ENCODE measurements at regions not wholly inside any gene's neighbourhood (a gene's known extent, or its start where the extent isn't known, plus 50 kb on each side); places are given as distances from the start of the nearest gene placed in this dataset.

DNA sequence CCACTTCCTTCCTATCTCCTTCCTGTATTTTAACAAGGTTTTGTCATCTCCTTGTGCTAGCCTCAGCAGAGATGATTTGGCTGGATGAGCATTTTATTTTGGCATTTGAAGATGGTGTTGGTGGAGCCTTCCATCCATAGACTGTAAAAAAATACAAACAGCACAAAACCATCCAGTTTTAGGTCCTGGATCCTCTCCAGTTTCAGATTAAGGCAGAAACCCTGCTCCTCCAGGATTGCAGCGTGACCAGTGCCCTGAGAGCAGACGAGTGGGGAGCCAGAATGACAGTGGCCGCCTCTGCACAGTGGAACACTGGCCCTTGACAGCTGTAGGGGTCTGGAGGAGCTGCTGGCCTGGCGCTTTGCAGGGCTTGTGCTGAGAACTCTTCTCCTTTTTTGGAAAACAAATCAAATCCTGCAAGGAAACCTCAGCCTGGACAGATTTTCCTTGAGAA lies 72.2 kb upstream of the GADD45A start:
- RAD21 ChIA-PET (ENCODE audit: unreplicated experiment), result no interaction called here
- TF ChIP-seq NRF1 (conservative IDR thresholded peaks at IDR 0.05; ENCODE audit: low read depth, low read length), result no peak
- TF ChIP-seq BMI1 (IDR thresholded peaks at IDR 0.05; ENCODE audit: borderline replicate concordance), result no peak
- TF ChIP-seq BACH1 (IDR thresholded peaks at IDR 0.05; ENCODE audit: borderline replicate concordance), result no peak
- no peak for TF ChIP-seq TCF3 (IDR thresholded peaks at IDR 0.05; ENCODE audit: borderline replicate concordance, insufficient read depth, low read depth, low read length)
- TF ChIP-seq, protein P1, sequence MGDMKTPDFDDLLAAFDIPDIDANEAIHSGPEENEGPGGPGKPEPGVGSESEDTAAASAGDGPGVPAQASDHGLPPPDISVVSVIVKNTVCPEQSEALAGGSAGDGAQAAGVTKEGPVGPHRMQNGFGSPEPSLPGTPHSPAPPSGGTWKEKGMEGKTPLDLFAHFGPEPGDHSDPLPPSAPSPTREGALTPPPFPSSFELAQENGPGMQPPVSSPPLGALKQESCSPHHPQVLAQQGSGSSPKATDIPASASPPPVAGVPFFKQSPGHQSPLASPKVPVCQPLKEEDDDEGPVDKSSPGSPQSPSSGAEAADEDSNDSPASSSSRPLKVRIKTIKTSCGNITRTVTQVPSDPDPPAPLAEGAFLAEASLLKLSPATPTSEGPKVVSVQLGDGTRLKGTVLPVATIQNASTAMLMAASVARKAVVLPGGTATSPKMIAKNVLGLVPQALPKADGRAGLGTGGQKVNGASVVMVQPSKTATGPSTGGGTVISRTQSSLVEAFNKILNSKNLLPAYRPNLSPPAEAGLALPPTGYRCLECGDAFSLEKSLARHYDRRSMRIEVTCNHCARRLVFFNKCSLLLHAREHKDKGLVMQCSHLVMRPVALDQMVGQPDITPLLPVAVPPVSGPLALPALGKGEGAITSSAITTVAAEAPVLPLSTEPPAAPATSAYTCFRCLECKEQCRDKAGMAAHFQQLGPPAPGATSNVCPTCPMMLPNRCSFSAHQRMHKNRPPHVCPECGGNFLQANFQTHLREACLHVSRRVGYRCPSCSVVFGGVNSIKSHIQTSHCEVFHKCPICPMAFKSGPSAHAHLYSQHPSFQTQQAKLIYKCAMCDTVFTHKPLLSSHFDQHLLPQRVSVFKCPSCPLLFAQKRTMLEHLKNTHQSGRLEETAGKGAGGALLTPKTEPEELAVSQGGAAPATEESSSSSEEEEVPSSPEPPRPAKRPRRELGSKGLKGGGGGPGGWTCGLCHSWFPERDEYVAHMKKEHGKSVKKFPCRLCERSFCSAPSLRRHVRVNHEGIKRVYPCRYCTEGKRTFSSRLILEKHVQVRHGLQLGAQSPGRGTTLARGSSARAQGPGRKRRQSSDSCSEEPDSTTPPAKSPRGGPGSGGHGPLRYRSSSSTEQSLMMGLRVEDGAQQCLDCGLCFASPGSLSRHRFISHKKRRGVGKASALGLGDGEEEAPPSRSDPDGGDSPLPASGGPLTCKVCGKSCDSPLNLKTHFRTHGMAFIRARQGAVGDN (IDR thresholded peaks at IDR 0.05), result no peak
- TF ChIP-seq NR2F1 (conservative IDR thresholded peaks at IDR 0.05), result no peak
- TF ChIP-seq SREBF1 (IDR thresholded peaks at IDR 0.05; ENCODE audit: low read length), result no peak
- TF ChIP-seq, protein P2, sequence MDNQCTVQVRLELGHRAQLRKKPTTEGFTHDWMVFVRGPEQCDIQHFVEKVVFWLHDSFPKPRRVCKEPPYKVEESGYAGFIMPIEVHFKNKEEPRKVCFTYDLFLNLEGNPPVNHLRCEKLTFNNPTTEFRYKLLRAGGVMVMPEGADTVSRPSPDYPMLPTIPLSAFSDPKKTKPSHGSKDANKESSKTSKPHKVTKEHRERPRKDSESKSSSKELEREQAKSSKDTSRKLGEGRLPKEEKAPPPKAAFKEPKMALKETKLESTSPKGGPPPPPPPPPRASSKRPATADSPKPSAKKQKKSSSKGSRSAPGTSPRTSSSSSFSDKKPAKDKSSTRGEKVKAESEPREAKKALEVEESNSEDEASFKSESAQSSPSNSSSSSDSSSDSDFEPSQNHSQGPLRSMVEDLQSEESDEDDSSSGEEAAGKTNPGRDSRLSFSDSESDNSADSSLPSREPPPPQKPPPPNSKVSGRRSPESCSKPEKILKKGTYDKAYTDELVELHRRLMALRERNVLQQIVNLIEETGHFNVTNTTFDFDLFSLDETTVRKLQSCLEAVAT (IDR thresholded peaks at IDR 0.05), result no peak
- no peak for TF ChIP-seq RELB (IDR thresholded peaks at IDR 0.05; ENCODE audit: low read depth)
- no peak for TF ChIP-seq JUND (IDR thresholded peaks at IDR 0.05; ENCODE audit: low read depth, low read length)
- TF ChIP-seq IKZF2 (IDR thresholded peaks at IDR 0.05), result no peak
- no peak for TF ChIP-seq POLR2AphosphoS2 (IDR thresholded peaks at IDR 0.05; ENCODE audit: low read depth, low read length)
- TF ChIP-seq SP1 (IDR thresholded peaks at IDR 0.05; ENCODE audit: low read depth, low read length), result no peak
- TF ChIP-seq NFYA (IDR thresholded peaks at IDR 0.05; ENCODE audit: borderline replicate concordance, low read depth, low read length), result no peak
- no peak for TF ChIP-seq MXI1 (IDR thresholded peaks at IDR 0.05; ENCODE audit: low read depth, low read length)
- DNase-seq (ENCODE audit: low read depth, low spot score), result no peak
- no peaks in the 10 kb centered on the region for H3K27me3 ChIP-seq (replicated peaks in 1 of 2; ENCODE audit: control insufficient read depth in 2 of 2, insufficient read depth in 2 of 2, low read length in 1 of 2)
- CTCF ChIA-PET, result no interaction called here
- SMC1A ChIA-PET (ENCODE audit: uncharacterized antibody, unreplicated experiment), result interaction anchor here (1.2 kb wide), 1 partner anchor 9 kb away, joined by 3 read pairs; no protein-coding TSS in a partner anchor
- H3K27ac ChIP-seq (ENCODE audit: control insufficient read depth, insufficient read depth), result no peak overlapping the region
- no peaks in the 10 kb centered on the region for H3K36me3 ChIP-seq (ENCODE audit: control insufficient read depth in 2 of 2, insufficient read depth in 2 of 2, low read length in 1 of 2)
- no peaks in the 10 kb centered on the region for H4K20me1 ChIP-seq (ENCODE audit: control insufficient read depth, insufficient read depth)
- in situ Hi-C loops (cut with MboI) (no loop called here), intact Hi-C loops (cut with micrococcal nuclease; ENCODE audit: unreplicated experiment) (no loop called here)
- H3K4me3 ChIP-seq, result no peak overlapping the region
- no peak overlapping the region for H3K9ac ChIP-seq (ENCODE audit: control insufficient read depth, insufficient read depth, low read length)
- no peaks in the 10 kb centered on the region for H3K79me2 ChIP-seq (ENCODE audit: control insufficient read depth, insufficient read depth, low read length)
- no peaks in the 10 kb centered on the region for H3K9me3 ChIP-seq (replicated peaks; ENCODE audit: control insufficient read depth, insufficient read depth, low read length)
- no peak overlapping the region for H2AFZ ChIP-seq (ENCODE audit: control insufficient read depth, low read depth, low read length)
- no peak for FAIRE-seq
- no peaks in the 10 kb centered on the region for H3K4me1 ChIP-seq (ENCODE audit: control insufficient read depth, insufficient read depth, low read length)
- BruUV-seq (replicated peaks), result no TSS peak
- H3K4me2 ChIP-seq (ENCODE audit: control insufficient read depth, insufficient read depth), result no peak overlapping the region
- POLR2A ChIA-PET, result interaction anchor here (1.2 kb wide), 1 partner anchor 8 kb away, joined by 3 read pairs; no protein-coding TSS in a partner anchor
- ATAC-seq, result no peak
- WGBS (ENCODE audit: insufficient coverage, insufficient replicate concordance, low lambda C conversion rate, missing lambda C conversion rate), result 16% methylated on average over 4 of the region's 4 CpGs

All from GM12878 (cell line).